ENCODE measurements at regions not wholly inside any gene's neighbourhood (a gene's known extent, or its start where the extent isn't known, plus 50 kb on each side); places are given as distances from the start of the nearest gene placed in this dataset.
"Not testable (repeated sequence)": the region's sequence is repeated elsewhere in the genome, so short reads cannot be mapped to it uniquely, and the experiment has no call there.

- WGBS (ENCODE audit: insufficient coverage, low lambda C conversion rate), result 67% methylated on average over 1 of the region's 1 CpG
- no peak overlapping the region for H3K27ac ChIP-seq (ENCODE audit: low read length)
- no peak overlapping the region for H3K4me3 ChIP-seq (ENCODE audit: low read length)
- DNase-seq, result no peak
- no peaks in the 10 kb centered on the region for H3K36me3 ChIP-seq (ENCODE audit: control insufficient read depth, insufficient read depth, low read length)
- H3K4me1 ChIP-seq (ENCODE audit: control insufficient read depth, insufficient read depth, low read length), result no peaks in the 10 kb centered on the region
- no peaks in the 10 kb centered on the region for H3K27me3 ChIP-seq (ENCODE audit: control insufficient read depth, insufficient read depth, low read length)
- no peaks in the 10 kb centered on the region for H3K9me3 ChIP-seq (ENCODE audit: control insufficient read depth, low read depth, low read length)
Observed at GRCh38 chr4:187665086-187665485, 330.5 kb upstream of the ZFP42 start.

- Histone ChIP-seq H3K36me3 (ENCODE audit: control insufficient read depth, insufficient read depth, low read length) (no peaks in the 10 kb centered on the region), H3K9me3 (ENCODE audit: control insufficient read depth, low read depth, low read length) (no peaks in the 10 kb centered on the region), H3K4me1 (ENCODE audit: control insufficient read depth, insufficient read depth, low read length) (no peaks in the 10 kb centered on the region), H3K27ac (ENCODE audit: low read length) (no peak overlapping the region), H3K27me3 (ENCODE audit: control insufficient read depth, insufficient read depth, low read length) (no peaks in the 10 kb centered on the region), H3K4me3 (ENCODE audit: low read length) (no peak overlapping the region)
- WGBS (ENCODE audit: insufficient coverage, low lambda C conversion rate), result no CpG with 5 or more reads among the region's 4 CpGs
- DNase-seq, result no peak
Observed at GRCh38 chr4:187666034-187666433, 329.5 kb upstream of the ZFP42 start.

- H3K36me3 ChIP-seq (ENCODE audit: control insufficient read depth, insufficient read depth, low read length), result no peaks in the 10 kb centered on the region
- H3K4me3 ChIP-seq (ENCODE audit: low read length), result no peak overlapping the region
- no peaks in the 10 kb centered on the region for H3K9me3 ChIP-seq (ENCODE audit: control insufficient read depth, low read depth, low read length)
- no peaks in the 10 kb centered on the region for H3K27me3 ChIP-seq (ENCODE audit: control insufficient read depth, insufficient read depth, low read length)
- peak in 1 of 2 donors; percentile 18 for DNase-seq
- WGBS (ENCODE audit: insufficient coverage, low lambda C conversion rate), result 75% methylated on average over 1 of the region's 9 CpGs
- no peaks in the 10 kb centered on the region for H3K4me1 ChIP-seq (ENCODE audit: control insufficient read depth, insufficient read depth, low read length)
- H3K27ac ChIP-seq (ENCODE audit: low read length), result no peak overlapping the region
Observed at GRCh38 chr4:187666697-187667494, 328.7 kb upstream of the ZFP42 start.

GRCh38 chr4:187668526-187669082, 327.0 kb upstream of the ZFP42 start:
- no peaks in the 10 kb centered on the region for H3K9me3 ChIP-seq (ENCODE audit: control insufficient read depth, low read depth, low read length)
- WGBS (ENCODE audit: insufficient coverage, low lambda C conversion rate), result 50% methylated on average over 2 of the region's 4 CpGs

GRCh38 chr4:187671521-187671920, 324.1 kb upstream of the ZFP42 start:
- DNase-seq; H3K27ac ChIP-seq (ENCODE audit: low read length); H3K4me1 ChIP-seq (ENCODE audit: control insufficient read depth, insufficient read depth, low read length); H3K4me3 ChIP-seq (ENCODE audit: low read length); H3K9me3 ChIP-seq (ENCODE audit: control insufficient read depth, low read depth, low read length); H3K36me3 ChIP-seq (ENCODE audit: control insufficient read depth, insufficient read depth, low read length); H3K27me3 ChIP-seq (ENCODE audit: control insufficient read depth, insufficient read depth, low read length): not testable (repeated sequence)
- WGBS (ENCODE audit: insufficient coverage, low lambda C conversion rate), result no CpG with 5 or more reads among the region's 13 CpGs

More at GRCh38 chr4:187668526-187669082, 327.0 kb upstream of the ZFP42 start:
- no peak overlapping the region for H3K4me3 ChIP-seq (ENCODE audit: low read length)
- no peak for DNase-seq
- no peaks in the 10 kb centered on the region for H3K4me1 ChIP-seq (ENCODE audit: control insufficient read depth, insufficient read depth, low read length)
- no peaks in the 10 kb centered on the region for H3K36me3 ChIP-seq (ENCODE audit: control insufficient read depth, insufficient read depth, low read length)
- H3K27ac ChIP-seq (ENCODE audit: low read length), result no peak overlapping the region
- H3K27me3 ChIP-seq (ENCODE audit: control insufficient read depth, insufficient read depth, low read length), result no peaks in the 10 kb centered on the region

- not testable (repeated sequence) for DNase-seq; H3K9me3 ChIP-seq (ENCODE audit: control insufficient read depth, low read depth, low read length); H3K4me3 ChIP-seq (ENCODE audit: low read length); H3K36me3 ChIP-seq (ENCODE audit: control insufficient read depth, insufficient read depth, low read length); H3K27me3 ChIP-seq (ENCODE audit: control insufficient read depth, insufficient read depth, low read length); H3K27ac ChIP-seq (ENCODE audit: low read length); H3K4me1 ChIP-seq (ENCODE audit: control insufficient read depth, insufficient read depth, low read length)
- no CpG with 5 or more reads among the region's 12 CpGs for WGBS (ENCODE audit: insufficient coverage, low lambda C conversion rate)
Observed at GRCh38 chr4:187671958-187672357, 323.6 kb upstream of the ZFP42 start.

- not testable (repeated sequence) for H3K9me3 ChIP-seq (ENCODE audit: control insufficient read depth, low read depth, low read length); H3K27ac ChIP-seq (ENCODE audit: low read length); H3K4me3 ChIP-seq (ENCODE audit: low read length); H3K27me3 ChIP-seq (ENCODE audit: control insufficient read depth, insufficient read depth, low read length); H3K4me1 ChIP-seq (ENCODE audit: control insufficient read depth, insufficient read depth, low read length); DNase-seq; H3K36me3 ChIP-seq (ENCODE audit: control insufficient read depth, insufficient read depth, low read length)
- no CpG with 5 or more reads among the region's 12 CpGs for WGBS (ENCODE audit: insufficient coverage, low lambda C conversion rate)
Observed at GRCh38 chr4:187672526-187672925, 323.0 kb upstream of the ZFP42 start.

- no peak overlapping the region for H3K4me3 ChIP-seq (ENCODE audit: low read length)
- no peaks in the 10 kb centered on the region for H3K36me3 ChIP-seq (ENCODE audit: control insufficient read depth, insufficient read depth, low read length)
- no peak overlapping the region for H3K27ac ChIP-seq (ENCODE audit: low read length)
- DNase-seq, result no peak
- H3K27me3 ChIP-seq (ENCODE audit: control insufficient read depth, insufficient read depth, low read length), result no peaks in the 10 kb centered on the region
- WGBS (ENCODE audit: insufficient coverage, low lambda C conversion rate), result 100% methylated on average over 1 of the region's 2 CpGs
- H3K4me1 ChIP-seq (ENCODE audit: control insufficient read depth, insufficient read depth, low read length), result no peaks in the 10 kb centered on the region
- no peaks in the 10 kb centered on the region for H3K9me3 ChIP-seq (ENCODE audit: control insufficient read depth, low read depth, low read length)
Observed at GRCh38 chr4:187679450-187679849, 316.1 kb upstream of the ZFP42 start.

GRCh38 chr4:187685247-187685646, 310.3 kb upstream of the ZFP42 start:
- Histone ChIP-seq H3K27me3 (ENCODE audit: control insufficient read depth, insufficient read depth, low read length) (no peaks in the 10 kb centered on the region), H3K4me1 (ENCODE audit: control insufficient read depth, insufficient read depth, low read length) (no peaks in the 10 kb centered on the region)
- no CpG with 5 or more reads among the region's 6 CpGs for WGBS (ENCODE audit: insufficient coverage, low lambda C conversion rate)

GRCh38 chr4:187687697-187688096, 307.9 kb upstream of the ZFP42 start:
- no peak overlapping the region for H3K4me3 ChIP-seq (ENCODE audit: low read length)
- H3K9me3 ChIP-seq (ENCODE audit: control insufficient read depth, low read depth, low read length), result no peaks in the 10 kb centered on the region
- no peaks in the 10 kb centered on the region for H3K36me3 ChIP-seq (ENCODE audit: control insufficient read depth, insufficient read depth, low read length)
- 61% methylated on average over 3 of the region's 4 CpGs for WGBS (ENCODE audit: insufficient coverage, low lambda C conversion rate)
- H3K27ac ChIP-seq (ENCODE audit: low read length), result no peak overlapping the region
- no peaks in the 10 kb centered on the region for H3K4me1 ChIP-seq (ENCODE audit: control insufficient read depth, insufficient read depth, low read length)
- H3K27me3 ChIP-seq (ENCODE audit: control insufficient read depth, insufficient read depth, low read length), result no peaks in the 10 kb centered on the region
- no peak for DNase-seq

More at GRCh38 chr4:187685247-187685646, 310.3 kb upstream of the ZFP42 start:
- Histone ChIP-seq H3K9me3 (ENCODE audit: control insufficient read depth, low read depth, low read length) (no peaks in the 10 kb centered on the region), H3K27ac (ENCODE audit: low read length) (no peak overlapping the region), H3K4me3 (ENCODE audit: low read length) (no peak overlapping the region), H3K36me3 (ENCODE audit: control insufficient read depth, insufficient read depth, low read length) (no peaks in the 10 kb centered on the region)
- DNase-seq, result no peak

- Histone ChIP-seq H3K27me3 (ENCODE audit: control insufficient read depth, insufficient read depth, low read length) (no peaks in the 10 kb centered on the region), H3K36me3 (ENCODE audit: control insufficient read depth, insufficient read depth, low read length) (no peaks in the 10 kb centered on the region), H3K27ac (ENCODE audit: low read length) (no peak overlapping the region), H3K4me3 (ENCODE audit: low read length) (no peak overlapping the region), H3K9me3 (ENCODE audit: control insufficient read depth, low read depth, low read length) (no peaks in the 10 kb centered on the region), H3K4me1 (ENCODE audit: control insufficient read depth, insufficient read depth, low read length) (no peaks in the 10 kb centered on the region)
- no peak for DNase-seq
- WGBS (ENCODE audit: insufficient coverage, low lambda C conversion rate), result 100% methylated on average over 2 of the region's 6 CpGs
Observed at GRCh38 chr4:187692626-187693025, 302.9 kb upstream of the ZFP42 start.
